HepG2 (cell line): ENCODE measurements at regions not wholly inside any gene's neighbourhood (a gene's known extent, or its start where the extent isn't known, plus 50 kb on each side); places are given as distances from the start of the nearest gene placed in this dataset.
A peak's percentile ranks its signal among the peaks of the same experiment; 100 is the strongest.

Source experiments
- HNF4G ChIP-seq, 2 experiments: sonication (generic) in 1 of 2; formaldehyde crosslinking in 1 of 2; IDR thresholded peaks; 2 replicates each; pipeline versions ENCODE4 v1.4.0 to v1.6.1; 2011 to 2020; ENCODE audit warnings: borderline replicate concordance in 2 of 2, low read depth in 2 of 2, mild to moderate bottlenecking in 2 of 2, low read length in 1 of 2, missing genetic modification reagents in 1 of 2, moderate library complexity in 1 of 2
- JDP2 ChIP-seq: sonication (generic); formaldehyde crosslinking; IDR thresholded peaks from 2 replicates; pipeline ENCODE4 v1.8.1; 2022; ENCODE audit warnings: missing genetic modification reagents, borderline replicate concordance
- NFE2L2 ChIP-seq: fragments of 150-350 bp; IDR thresholded peaks from 2 replicates; pipeline ENCODE4 v1.6.1; 2014; ENCODE audit warnings: low read length
- PRMT3 ChIP-seq: sonication (generic); formaldehyde crosslinking; IDR thresholded peaks from 2 replicates; pipeline ENCODE4 v1.8.1; 2022; ENCODE audit warnings: low read depth, mild to moderate bottlenecking, moderate library complexity, missing genetic modification reagents, borderline replicate concordance
- RELA ChIP-seq: sonication (generic); formaldehyde crosslinking; IDR thresholded peaks from 2 replicates; pipeline ENCODE4 v1.4.0; 2020; ENCODE audit warnings: missing genetic modification reagents
- REXO4 ChIP-seq: sonication (generic); formaldehyde crosslinking; IDR thresholded peaks from 2 replicates; pipeline ENCODE4 v1.8.0; 2022; ENCODE audit warnings: missing genetic modification reagents, mild to moderate bottlenecking, borderline replicate concordance
- SMARCC2 ChIP-seq: fragments of 450-650 bp; IDR thresholded peaks from 2 replicates; pipeline ENCODE4 v1.6.1; 2017; ENCODE audit warnings: antibody characterized with exemption, mild to moderate bottlenecking
- ZKSCAN8 ChIP-seq: IDR thresholded peaks from 2 replicates; pipeline ENCODE4 v1.6.1; 2016; ENCODE audit warnings: borderline replicate concordance, missing genetic modification reagents, missing compliant biosample characterization
- ZNF263 ChIP-seq: sonication (generic); formaldehyde crosslinking; IDR thresholded peaks from 2 replicates; pipeline ENCODE4 v1.4.0; 2020; ENCODE audit warnings: missing genetic modification reagents
- ZNF350 ChIP-seq: sonication (generic); formaldehyde crosslinking; IDR thresholded peaks from 2 replicates; pipeline ENCODE4 v1.4.0; 2020; ENCODE audit warnings: mild to moderate bottlenecking, low read depth, missing genetic modification reagents, borderline replicate concordance
- TF ChIP-seq, protein P1 (sequence below): sonication (generic); formaldehyde crosslinking; IDR thresholded peaks from 2 replicates; pipeline ENCODE4 v1.4.0; 2020; ENCODE audit warnings: missing genetic modification reagents
- TF ChIP-seq, protein P2 (sequence below): sonication (generic); formaldehyde crosslinking; IDR thresholded peaks from 2 replicates; pipeline ENCODE4 v1.4.0; 2020; ENCODE audit warnings: missing genetic modification reagents, borderline replicate concordance
- TF ChIP-seq, protein P3 (sequence below): sonication (generic); formaldehyde crosslinking; IDR thresholded peaks from 2 replicates; pipeline ENCODE4 v1.4.0; 2020; ENCODE audit warnings: missing genetic modification reagents
- TF ChIP-seq, protein P4 (sequence below), 2 experiments: sonication (generic) in 1 of 2; formaldehyde crosslinking in 1 of 2; IDR thresholded peaks; 2 replicates each; pipeline versions ENCODE4 v1.4.0 to v1.6.1; 2018 to 2020; ENCODE audit warnings: missing genetic modification reagents in 2 of 2, borderline replicate concordance in 1 of 2, low read depth in 1 of 2, mild to moderate bottlenecking in 1 of 2, missing biosample characterization in 1 of 2

DNA sequence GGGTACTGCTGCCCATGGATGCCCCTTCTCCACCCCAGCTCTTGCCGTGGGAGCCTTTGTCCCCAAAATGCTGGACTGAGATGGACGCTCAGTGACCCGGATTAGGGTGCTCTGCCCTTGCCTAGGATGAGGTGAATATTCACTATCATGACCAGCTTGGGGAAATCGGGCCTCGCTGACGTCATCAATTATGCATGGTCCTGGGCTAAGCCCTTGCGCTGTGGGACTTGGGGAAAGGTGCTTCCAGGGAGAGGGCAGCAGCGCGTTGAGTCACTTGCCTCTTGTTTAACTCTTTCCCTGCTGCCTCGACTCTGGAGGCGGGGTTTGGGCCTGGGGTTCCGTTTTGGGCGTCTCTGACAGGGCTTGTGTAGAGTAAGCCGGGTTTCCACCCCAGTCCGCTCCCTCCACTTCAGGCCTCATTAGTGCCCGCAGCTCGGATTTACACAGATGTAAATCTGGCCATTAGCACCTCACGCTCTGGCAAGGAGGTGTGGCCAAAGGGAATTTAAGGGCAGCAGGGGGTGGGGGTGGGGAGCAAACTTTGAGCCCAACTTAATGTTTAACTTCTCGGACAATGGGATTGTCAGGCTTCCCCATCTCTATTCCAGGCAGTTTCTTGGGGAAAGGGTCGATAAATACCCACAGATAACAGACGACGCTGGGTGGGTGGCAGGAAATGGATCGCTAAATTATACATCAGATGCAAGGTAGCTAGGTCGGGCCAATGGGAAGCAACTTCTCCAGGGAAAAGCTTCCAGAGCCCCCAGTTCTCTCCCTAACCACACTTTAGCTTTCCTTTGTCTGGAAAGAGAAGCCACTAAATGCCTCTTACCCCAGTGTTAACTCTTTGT lies 51.3 kb upstream of the TCF7L2 start (continued):
- TF ChIP-seq, protein P1, sequence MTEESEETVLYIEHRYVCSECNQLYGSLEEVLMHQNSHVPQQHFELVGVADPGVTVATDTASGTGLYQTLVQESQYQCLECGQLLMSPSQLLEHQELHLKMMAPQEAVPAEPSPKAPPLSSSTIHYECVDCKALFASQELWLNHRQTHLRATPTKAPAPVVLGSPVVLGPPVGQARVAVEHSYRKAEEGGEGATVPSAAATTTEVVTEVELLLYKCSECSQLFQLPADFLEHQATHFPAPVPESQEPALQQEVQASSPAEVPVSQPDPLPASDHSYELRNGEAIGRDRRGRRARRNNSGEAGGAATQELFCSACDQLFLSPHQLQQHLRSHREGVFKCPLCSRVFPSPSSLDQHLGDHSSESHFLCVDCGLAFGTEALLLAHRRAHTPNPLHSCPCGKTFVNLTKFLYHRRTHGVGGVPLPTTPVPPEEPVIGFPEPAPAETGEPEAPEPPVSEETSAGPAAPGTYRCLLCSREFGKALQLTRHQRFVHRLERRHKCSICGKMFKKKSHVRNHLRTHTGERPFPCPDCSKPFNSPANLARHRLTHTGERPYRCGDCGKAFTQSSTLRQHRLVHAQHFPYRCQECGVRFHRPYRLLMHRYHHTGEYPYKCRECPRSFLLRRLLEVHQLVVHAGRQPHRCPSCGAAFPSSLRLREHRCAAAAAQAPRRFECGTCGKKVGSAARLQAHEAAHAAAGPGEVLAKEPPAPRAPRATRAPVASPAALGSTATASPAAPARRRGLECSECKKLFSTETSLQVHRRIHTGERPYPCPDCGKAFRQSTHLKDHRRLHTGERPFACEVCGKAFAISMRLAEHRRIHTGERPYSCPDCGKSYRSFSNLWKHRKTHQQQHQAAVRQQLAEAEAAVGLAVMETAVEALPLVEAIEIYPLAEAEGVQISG (CRISPR knock-in tag), result no peak
- TF ChIP-seq ZNF263 (CRISPR knock-in tag) (no peak), REXO4 (CRISPR knock-in tag) (no peak), HNF4G (IDR thresholded peaks at IDR 0.05; ENCODE audit: borderline replicate concordance, low read depth, low read length) (peak; percentile 85), HNF4G (CRISPR knock-in tag; IDR thresholded peaks at IDR 0.05; ENCODE audit: borderline replicate concordance, low read depth) (no peak), SMARCC2 (no peak), ZNF350 (CRISPR knock-in tag) (no peak), RELA (no peak), PRMT3 (CRISPR knock-in tag) (no peak), NFE2L2 (no peak), JDP2 (CRISPR knock-in tag) (no peak), ZKSCAN8 (CRISPR knock-in tag) (no peak)
- TF ChIP-seq, protein P2, sequence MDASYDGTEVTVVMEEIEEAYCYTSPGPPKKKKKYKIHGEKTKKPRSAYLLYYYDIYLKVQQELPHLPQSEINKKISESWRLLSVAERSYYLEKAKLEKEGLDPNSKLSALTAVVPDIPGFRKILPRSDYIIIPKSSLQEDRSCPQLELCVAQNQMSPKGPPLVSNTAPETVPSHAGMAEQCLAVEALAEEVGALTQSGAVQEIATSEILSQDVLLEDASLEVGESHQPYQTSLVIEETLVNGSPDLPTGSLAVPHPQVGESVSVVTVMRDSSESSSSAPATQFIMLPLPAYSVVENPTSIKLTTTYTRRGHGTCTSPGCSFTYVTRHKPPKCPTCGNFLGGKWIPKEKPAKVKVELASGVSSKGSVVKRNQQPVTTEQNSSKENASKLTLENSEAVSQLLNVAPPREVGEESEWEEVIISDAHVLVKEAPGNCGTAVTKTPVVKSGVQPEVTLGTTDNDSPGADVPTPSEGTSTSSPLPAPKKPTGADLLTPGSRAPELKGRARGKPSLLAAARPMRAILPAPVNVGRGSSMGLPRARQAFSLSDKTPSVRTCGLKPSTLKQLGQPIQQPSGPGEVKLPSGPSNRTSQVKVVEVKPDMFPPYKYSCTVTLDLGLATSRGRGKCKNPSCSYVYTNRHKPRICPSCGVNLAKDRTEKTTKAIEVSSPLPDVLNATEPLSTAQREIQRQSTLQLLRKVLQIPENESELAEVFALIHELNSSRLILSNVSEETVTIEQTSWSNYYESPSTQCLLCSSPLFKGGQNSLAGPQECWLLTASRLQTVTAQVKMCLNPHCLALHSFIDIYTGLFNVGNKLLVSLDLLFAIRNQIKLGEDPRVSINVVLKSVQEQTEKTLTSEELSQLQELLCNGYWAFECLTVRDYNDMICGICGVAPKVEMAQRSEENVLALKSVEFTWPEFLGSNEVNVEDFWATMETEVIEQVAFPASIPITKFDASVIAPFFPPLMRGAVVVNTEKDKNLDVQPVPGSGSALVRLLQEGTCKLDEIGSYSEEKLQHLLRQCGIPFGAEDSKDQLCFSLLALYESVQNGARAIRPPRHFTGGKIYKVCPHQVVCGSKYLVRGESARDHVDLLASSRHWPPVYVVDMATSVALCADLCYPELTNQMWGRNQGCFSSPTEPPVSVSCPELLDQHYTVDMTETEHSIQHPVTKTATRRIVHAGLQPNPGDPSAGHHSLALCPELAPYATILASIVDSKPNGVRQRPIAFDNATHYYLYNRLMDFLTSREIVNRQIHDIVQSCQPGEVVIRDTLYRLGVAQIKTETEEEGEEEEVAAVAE (CRISPR knock-in tag), result 0 out of 2 replicates have a peak, but pooled peaks have one; percentile 11
- TF ChIP-seq, protein P3, sequence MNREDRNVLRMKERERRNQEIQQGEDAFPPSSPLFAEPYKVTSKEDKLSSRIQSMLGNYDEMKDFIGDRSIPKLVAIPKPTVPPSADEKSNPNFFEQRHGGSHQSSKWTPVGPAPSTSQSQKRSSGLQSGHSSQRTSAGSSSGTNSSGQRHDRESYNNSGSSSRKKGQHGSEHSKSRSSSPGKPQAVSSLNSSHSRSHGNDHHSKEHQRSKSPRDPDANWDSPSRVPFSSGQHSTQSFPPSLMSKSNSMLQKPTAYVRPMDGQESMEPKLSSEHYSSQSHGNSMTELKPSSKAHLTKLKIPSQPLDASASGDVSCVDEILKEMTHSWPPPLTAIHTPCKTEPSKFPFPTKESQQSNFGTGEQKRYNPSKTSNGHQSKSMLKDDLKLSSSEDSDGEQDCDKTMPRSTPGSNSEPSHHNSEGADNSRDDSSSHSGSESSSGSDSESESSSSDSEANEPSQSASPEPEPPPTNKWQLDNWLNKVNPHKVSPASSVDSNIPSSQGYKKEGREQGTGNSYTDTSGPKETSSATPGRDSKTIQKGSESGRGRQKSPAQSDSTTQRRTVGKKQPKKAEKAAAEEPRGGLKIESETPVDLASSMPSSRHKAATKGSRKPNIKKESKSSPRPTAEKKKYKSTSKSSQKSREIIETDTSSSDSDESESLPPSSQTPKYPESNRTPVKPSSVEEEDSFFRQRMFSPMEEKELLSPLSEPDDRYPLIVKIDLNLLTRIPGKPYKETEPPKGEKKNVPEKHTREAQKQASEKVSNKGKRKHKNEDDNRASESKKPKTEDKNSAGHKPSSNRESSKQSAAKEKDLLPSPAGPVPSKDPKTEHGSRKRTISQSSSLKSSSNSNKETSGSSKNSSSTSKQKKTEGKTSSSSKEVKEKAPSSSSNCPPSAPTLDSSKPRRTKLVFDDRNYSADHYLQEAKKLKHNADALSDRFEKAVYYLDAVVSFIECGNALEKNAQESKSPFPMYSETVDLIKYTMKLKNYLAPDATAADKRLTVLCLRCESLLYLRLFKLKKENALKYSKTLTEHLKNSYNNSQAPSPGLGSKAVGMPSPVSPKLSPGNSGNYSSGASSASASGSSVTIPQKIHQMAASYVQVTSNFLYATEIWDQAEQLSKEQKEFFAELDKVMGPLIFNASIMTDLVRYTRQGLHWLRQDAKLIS (CRISPR knock-in tag), result peak; percentile 75; the same call in 1 of the 2 replicates
- TF ChIP-seq, protein P4, sequence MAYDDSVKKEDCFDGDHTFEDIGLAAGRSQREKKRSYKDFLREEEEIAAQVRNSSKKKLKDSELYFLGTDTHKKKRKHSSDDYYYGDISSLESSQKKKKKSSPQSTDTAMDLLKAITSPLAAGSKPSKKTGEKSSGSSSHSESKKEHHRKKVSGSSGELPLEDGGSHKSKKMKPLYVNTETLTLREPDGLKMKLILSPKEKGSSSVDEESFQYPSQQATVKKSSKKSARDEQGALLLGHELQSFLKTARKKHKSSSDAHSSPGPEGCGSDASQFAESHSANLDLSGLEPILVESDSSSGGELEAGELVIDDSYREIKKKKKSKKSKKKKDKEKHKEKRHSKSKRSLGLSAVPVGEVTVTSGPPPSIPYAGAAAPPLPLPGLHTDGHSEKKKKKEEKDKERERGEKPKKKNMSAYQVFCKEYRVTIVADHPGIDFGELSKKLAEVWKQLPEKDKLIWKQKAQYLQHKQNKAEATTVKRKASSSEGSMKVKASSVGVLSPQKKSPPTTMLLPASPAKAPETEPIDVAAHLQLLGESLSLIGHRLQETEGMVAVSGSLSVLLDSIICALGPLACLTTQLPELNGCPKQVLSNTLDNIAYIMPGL (CRISPR knock-in tag; IDR thresholded peaks at IDR 0.05; ENCODE audit: borderline replicate concordance in 1 of 2, low read depth in 1 of 2), result peak; percentile 31 to 45; a peak in 2 of 4 replicates
